K562 (cell line): ENCODE measurements at regions not wholly inside any gene's neighbourhood (a gene's known extent, or its start where the extent isn't known, plus 50 kb on each side); places are given as distances from the start of the nearest gene placed in this dataset.

ENCODE experiments used
- CBX5 ChIP-seq: IDR thresholded peaks from 2 replicates; pipeline ENCODE4 v1.6.1; 2014; ENCODE audit warnings: low read depth, borderline replicate concordance
- CHD2 ChIP-seq: IDR thresholded peaks from 2 replicates; pipeline ENCODE4 v1.6.1; 2011; ENCODE audit warnings: low read depth, low read length
- CTCF ChIP-seq, 3 experiments: IDR thresholded peaks in 2 of 3; conservative IDR thresholded peaks in 1 of 3; 2 replicates each; pipeline ENCODE4 v1.5.1; 2011 to 2012; ENCODE audit warnings: low read length in 3 of 3, mild to moderate bottlenecking in 3 of 3, control low read depth in 2 of 3, improper control_type of control experiment in 1 of 3, inconsistent platforms in 1 of 3, low read depth in 1 of 3, mixed read lengths in 1 of 3, moderate library complexity in 1 of 3; ENCODE audit not compliant: insufficient read depth in 2 of 3
- ESRRA ChIP-seq: fragments of 450-650 bp; IDR thresholded peaks from 2 replicates; pipeline ENCODE4 v1.6.1; 2014; ENCODE audit warnings: low read depth, mild to moderate bottlenecking, moderate library complexity, borderline replicate concordance
- FOXJ3 ChIP-seq: sonication (generic); formaldehyde crosslinking; IDR thresholded peaks from 2 replicates; pipeline ENCODE4 v1.4.0; 2020; ENCODE audit warnings: mild to moderate bottlenecking, missing genetic modification reagents
- FOXM1 ChIP-seq, 2 experiments: fragments of 450-650 bp in 1 of 2; sonication (generic) in 1 of 2; formaldehyde crosslinking in 1 of 2; IDR thresholded peaks; 2 replicates each; pipeline versions ENCODE4 v1.6.1 to v1.9.0; 2017 to 2022; ENCODE audit warnings: low read depth in 2 of 2, mild to moderate bottlenecking in 2 of 2, missing genetic modification reagents in 1 of 2, moderate library complexity in 1 of 2
- POLR2AphosphoS5 ChIP-seq: IDR thresholded peaks from 2 replicates; pipeline ENCODE4 v1.6.1; 2011; ENCODE audit warnings: mild to moderate bottlenecking, low read depth, low read length, moderate library complexity; ENCODE audit not compliant: control insufficient read depth, insufficient read depth
- XRCC3 ChIP-seq: fragments of 450-650 bp; IDR thresholded peaks from 2 replicates; pipeline ENCODE4 v1.6.1; 2017; ENCODE audit warnings: mild to moderate bottlenecking, moderate library complexity
- ZNF76 ChIP-seq: fragments of 250-450 bp; sonication (Bioruptor Pico); IDR thresholded peaks from 2 replicates; pipeline ENCODE4 v1.4.0; 2020; ENCODE audit warnings: mild to moderate bottlenecking, moderate library complexity, borderline replicate concordance

- TF ChIP-seq CTCF (IDR thresholded peaks at IDR 0.05 in 2 of 3, conservative IDR thresholded peaks at IDR 0.05 in 1 of 3; ENCODE audit: insufficient read depth in 2 of 3, low read depth in 1 of 3, low read length in 3 of 3), result no peak
- no peak for TF ChIP-seq POLR2AphosphoS5
- TF ChIP-seq CHD2, result no peak
- TF ChIP-seq ZNF76 (CRISPR knock-in tag), result no peak
- no peak for TF ChIP-seq FOXJ3 (CRISPR knock-in tag)
- TF ChIP-seq XRCC3, result no peak
- no peak for TF ChIP-seq FOXM1 (IDR thresholded peaks at IDR 0.05; ENCODE audit: low read depth)
- no peak for TF ChIP-seq FOXM1 (CRISPR knock-in tag; IDR thresholded peaks at IDR 0.05; ENCODE audit: low read depth)
- TF ChIP-seq ESRRA, result no peak
- no peak for TF ChIP-seq CBX5
Measured at GRCh38 chr7:47196106-47196645, 385.7 kb downstream of the TNS3 start.
